WTC11 (cell line): ENCODE measurements at regions not wholly inside any gene's neighbourhood (a gene's known extent, or its start where the extent isn't known, plus 50 kb on each side); places are given as distances from the start of the nearest gene placed in this dataset.

Experiments
- ATAC-seq: fragments of 200-7000 bp; cut with Tn5 transposase; 2 replicates; pipeline ENCODE4 v1.10.0; 2021; ENCODE audit warnings: mild to moderate bottlenecking, moderate library complexity
- CTCF ChIA-PET: fragments of 300-600 bp; sonication (Branson Sonifier 250); formaldehyde crosslinking; loops from one replicate; lab custom pipeline; 2021; ENCODE audit warnings: antibody characterized with exemption; lab: Charles Lee
- POLR2A ChIA-PET: fragments of 350-600 bp; sonication (Branson Sonifier 250); formaldehyde crosslinking; loops from one replicate; lab custom pipeline; 2021; ENCODE audit warnings: antibody characterized with exemption; lab: Charles Lee
- DNase-seq: peaks from one replicate; pipeline ENCODE4 v3.0.0; 2021; ENCODE audit warnings: low spot score
- H3K27ac Mint-ChIP-seq: 2 replicates; pipeline ENCODE4 v1.8.0; 2021; ENCODE audit warnings: mixed read lengths
- H3K27me3 Mint-ChIP-seq: 2 replicates; pipeline ENCODE4 v1.8.0; 2021; ENCODE audit warnings: low read depth, mild to moderate bottlenecking, moderate library complexity, mixed read lengths
- H3K36me3 Mint-ChIP-seq: 2 replicates; pipeline ENCODE4 v1.8.0; 2021; ENCODE audit warnings: mixed read lengths
- H3K4me1 Mint-ChIP-seq: 2 replicates; pipeline ENCODE4 v1.8.0; 2022; ENCODE audit warnings: mixed read lengths
- H3K4me3 Mint-ChIP-seq: 2 replicates; pipeline ENCODE4 v1.8.0; 2021; ENCODE audit warnings: mild to moderate bottlenecking, moderate library complexity, mixed read lengths
- H3K9me3 Mint-ChIP-seq: 2 replicates; pipeline ENCODE4 v1.8.0; 2021; ENCODE audit warnings: mixed read lengths
- ATF1 ChIP-seq: sonication (generic); formaldehyde crosslinking; IDR thresholded peaks from 2 replicates; pipeline ENCODE4 v1.8.1; 2023; ENCODE audit warnings: mild to moderate bottlenecking, moderate library complexity, missing genetic modification reagents
- ATF6 ChIP-seq: sonication (generic); formaldehyde crosslinking; IDR thresholded peaks from 2 replicates; pipeline ENCODE4 v1.8.1; 2023; ENCODE audit warnings: mild to moderate bottlenecking, missing genetic modification reagents
- CREB1 ChIP-seq: sonication (generic); formaldehyde crosslinking; IDR thresholded peaks from 2 replicates; pipeline ENCODE4 v1.8.0; 2023; ENCODE audit warnings: mild to moderate bottlenecking, missing genetic modification reagents
- FOXJ3 ChIP-seq: sonication (generic); formaldehyde crosslinking; IDR thresholded peaks from 2 replicates; pipeline ENCODE4 v1.9.0; 2021; ENCODE audit warnings: missing genetic modification reagents, mild to moderate bottlenecking, borderline replicate concordance
- GTF2I ChIP-seq: fragments of 250-450 bp; sonication (Bioruptor Pico); conservative IDR thresholded peaks from 2 replicates; pipeline ENCODE4 v1.4.0; 2021; ENCODE audit warnings: mild to moderate bottlenecking
- IRF1 ChIP-seq: sonication (generic); formaldehyde crosslinking; IDR thresholded peaks from 2 replicates; pipeline ENCODE4 v1.8.0; 2023; ENCODE audit warnings: missing genetic modification reagents
- MLX ChIP-seq: sonication (generic); formaldehyde crosslinking; IDR thresholded peaks from 2 replicates; pipeline ENCODE4 v1.8.1; 2023; ENCODE audit warnings: mild to moderate bottlenecking, missing genetic modification reagents, moderate library complexity
- MYBL2 ChIP-seq: sonication (generic); formaldehyde crosslinking; IDR thresholded peaks from 2 replicates; pipeline ENCODE4 v1.8.1; 2023; ENCODE audit warnings: mild to moderate bottlenecking, moderate library complexity, missing genetic modification reagents
- NR2C2 ChIP-seq: sonication (generic); formaldehyde crosslinking; IDR thresholded peaks from 2 replicates; pipeline ENCODE4 v1.8.0; 2022; ENCODE audit warnings: mild to moderate bottlenecking, missing genetic modification reagents
- RORB ChIP-seq: fragments of 250-450 bp; sonication (Bioruptor Pico); IDR thresholded peaks from 2 replicates; pipeline ENCODE4 v1.9.0; 2021; ENCODE audit warnings: mild to moderate bottlenecking
- SOX15 ChIP-seq: fragments of 250-450 bp; sonication (Bioruptor Pico); IDR thresholded peaks from 2 replicates; pipeline ENCODE4 v1.9.0; 2021; ENCODE audit warnings: mild to moderate bottlenecking
- ZNF121 ChIP-seq: sonication (generic); formaldehyde crosslinking; IDR thresholded peaks from 2 replicates; pipeline ENCODE4 v1.8.0; 2023; ENCODE audit warnings: missing genetic modification reagents
- ZNF416 ChIP-seq: fragments of 250-450 bp; sonication (Bioruptor Pico); IDR thresholded peaks from 2 replicates; pipeline ENCODE4 v1.9.0; 2021; ENCODE audit warnings: mild to moderate bottlenecking, inconsistent platforms
- ZNF423 ChIP-seq: fragments of 250-450 bp; sonication (Bioruptor Pico); IDR thresholded peaks from 2 replicates; pipeline ENCODE4 v2.1.2; 2022; ENCODE audit warnings: mild to moderate bottlenecking, moderate library complexity
- ZNF532 ChIP-seq: fragments of 250-450 bp; sonication (Bioruptor Pico); IDR thresholded peaks from 2 replicates; pipeline ENCODE4 v1.9.0; 2021; ENCODE audit warnings: mild to moderate bottlenecking, borderline replicate concordance
- ZSCAN18 ChIP-seq: fragments of 250-450 bp; sonication (Bioruptor Pico); IDR thresholded peaks from 2 replicates; pipeline ENCODE4 v2.1.2; 2022; ENCODE audit warnings: mild to moderate bottlenecking, moderate library complexity

- Mint-ChIP-seq H3K27ac (no peak overlapping the region), H3K9me3 (peaks cover 8% of the 10 kb centered on the region), H3K4me1 (peaks cover 11% of the 10 kb centered on the region), H3K36me3 (no peaks in the 10 kb centered on the region), H3K27me3 (no peaks in the 10 kb centered on the region; the same call in 1 of the 2 replicates), H3K4me3 (no peak overlapping the region)
- DNase-seq (no peak), ATAC-seq (no peak)
- ChIA-PET CTCF (interaction anchor here (0.7 to 1.2 kb wide), 3 partner anchors 28 to 210 kb away, joined by 3 read pairs; no protein-coding TSS in a partner anchor), POLR2A (interaction anchor here (0.6 kb wide), 1 partner anchor 1904 kb away, joined by 4 read pairs; no protein-coding TSS in a partner anchor)
- no peak for TF ChIP-seq ZNF121 (CRISPR knock-in tag)
- TF ChIP-seq ZNF416 (CRISPR knock-in tag), result no peak
- TF ChIP-seq ZSCAN18, result no peak
Observed at GRCh38 chr3:39752019-39752637, 57.3 kb upstream of the MYRIP start.

GRCh38 chr3:39752751-39753150 lies 56.7 kb upstream of the MYRIP start:
- Mint-ChIP-seq H3K36me3 (no peaks in the 10 kb centered on the region), H3K27me3 (no peaks in the 10 kb centered on the region; the same call in 1 of the 2 replicates), H3K9me3 (peaks cover 9% of the 10 kb centered on the region), H3K4me3 (no peak overlapping the region), H3K27ac (no peak overlapping the region), H3K4me1 (peaks cover 11% of the 10 kb centered on the region)
- no peak for DNase-seq
- no peak for TF ChIP-seq RORB (CRISPR knock-in tag)
- TF ChIP-seq MLX (CRISPR knock-in tag), result no peak
- TF ChIP-seq ZNF423 (CRISPR knock-in tag), result no peak
- TF ChIP-seq GTF2I (CRISPR knock-in tag), result no peak
- no peak for TF ChIP-seq ATF1
- TF ChIP-seq MYBL2 (CRISPR knock-in tag), result no peak
- TF ChIP-seq NR2C2 (CRISPR knock-in tag), result no peak
- no peak for TF ChIP-seq ATF6
- no peak for TF ChIP-seq FOXJ3 (CRISPR knock-in tag)
- TF ChIP-seq CREB1 (CRISPR knock-in tag), result no peak
- TF ChIP-seq SOX15 (CRISPR knock-in tag), result no peak
- TF ChIP-seq ZNF532 (CRISPR knock-in tag), result no peak
- TF ChIP-seq IRF1 (CRISPR knock-in tag), result no peak
- ChIA-PET CTCF (interaction anchor here (0.7 to 1.2 kb wide), 2 partner anchors 28 to 211 kb away, joined by 3 read pairs; no protein-coding TSS in a partner anchor), POLR2A (no interaction called here)
- no peak for ATAC-seq
